Coronary artery (tissue), 2 donors: ENCODE measurements at regions not wholly inside any gene's neighbourhood (a gene's known extent, or its start where the extent isn't known, plus 50 kb on each side); places are given as distances from the start of the nearest gene placed in this dataset.

Experiments
- DNase-seq: peaks from one replicate; pipeline ENCODE4 v3.0.0-alpha.2; 2017; ENCODE audit warnings: low spot score
- H3K27ac ChIP-seq, 2 donors: fragments of 200-600 bp; sonication (generic); one replicate each; pipeline ENCODE4 v1.5.1; 2016 to 2019
- H3K4me3 ChIP-seq: fragments of 200-600 bp; sonication (generic); 2 replicates; pipeline ENCODE4 v1.5.1; 2016; ENCODE audit warnings: mild to moderate bottlenecking, moderate library complexity
- TF ChIP-seq, protein P1 (sequence below): fragments of 200-600 bp; sonication (generic); IDR thresholded peaks from one replicate; pipeline ENCODE4 v1.5.1; 2019; ENCODE audit warnings: antibody characterized with exemption

DNA sequence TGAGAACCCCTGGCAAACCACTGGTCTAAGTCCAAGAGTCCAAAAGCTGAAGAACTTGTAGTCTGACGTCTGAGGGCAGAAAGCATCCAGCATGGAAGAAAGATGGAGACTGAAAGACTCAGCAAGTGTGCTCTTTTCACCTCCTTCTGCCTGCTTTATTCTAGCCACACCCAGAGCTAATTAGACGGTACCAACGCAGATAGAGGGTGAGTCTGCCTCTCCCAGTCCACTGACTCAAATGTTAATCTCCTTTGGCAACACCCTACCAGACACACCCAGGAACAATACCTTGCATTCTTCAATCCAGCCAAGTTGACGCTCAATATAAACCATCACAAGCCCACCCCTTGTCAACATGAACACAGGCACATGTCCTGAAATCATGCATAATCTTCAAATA is 155.1 kb downstream of the CCDC59 start:
- DNase-seq: no peak
- Histone ChIP-seq H3K27ac (no peak overlapping the region), H3K4me3 (no peak overlapping the region)
- TF ChIP-seq, protein P1, sequence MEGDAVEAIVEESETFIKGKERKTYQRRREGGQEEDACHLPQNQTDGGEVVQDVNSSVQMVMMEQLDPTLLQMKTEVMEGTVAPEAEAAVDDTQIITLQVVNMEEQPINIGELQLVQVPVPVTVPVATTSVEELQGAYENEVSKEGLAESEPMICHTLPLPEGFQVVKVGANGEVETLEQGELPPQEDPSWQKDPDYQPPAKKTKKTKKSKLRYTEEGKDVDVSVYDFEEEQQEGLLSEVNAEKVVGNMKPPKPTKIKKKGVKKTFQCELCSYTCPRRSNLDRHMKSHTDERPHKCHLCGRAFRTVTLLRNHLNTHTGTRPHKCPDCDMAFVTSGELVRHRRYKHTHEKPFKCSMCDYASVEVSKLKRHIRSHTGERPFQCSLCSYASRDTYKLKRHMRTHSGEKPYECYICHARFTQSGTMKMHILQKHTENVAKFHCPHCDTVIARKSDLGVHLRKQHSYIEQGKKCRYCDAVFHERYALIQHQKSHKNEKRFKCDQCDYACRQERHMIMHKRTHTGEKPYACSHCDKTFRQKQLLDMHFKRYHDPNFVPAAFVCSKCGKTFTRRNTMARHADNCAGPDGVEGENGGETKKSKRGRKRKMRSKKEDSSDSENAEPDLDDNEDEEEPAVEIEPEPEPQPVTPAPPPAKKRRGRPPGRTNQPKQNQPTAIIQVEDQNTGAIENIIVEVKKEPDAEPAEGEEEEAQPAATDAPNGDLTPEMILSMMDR: no peak

DNA sequence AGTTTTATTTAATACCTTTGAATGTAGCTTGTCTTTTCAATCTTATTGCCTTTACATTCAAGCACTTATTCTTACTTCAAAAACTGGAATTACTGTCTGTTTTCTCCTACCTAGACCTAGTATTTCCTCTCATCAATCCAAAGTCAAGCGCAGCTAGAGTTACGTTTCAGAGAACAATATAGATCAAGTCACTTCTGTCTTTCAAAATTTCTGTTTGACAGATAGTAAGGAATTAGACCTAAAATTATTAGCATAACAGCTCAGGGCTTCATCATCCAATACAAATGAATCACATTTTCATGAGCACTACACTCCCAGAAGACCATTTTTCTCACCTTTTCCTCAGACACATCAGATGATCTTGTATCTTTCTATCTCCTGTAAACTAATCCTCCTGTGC is 170.6 kb downstream of the CCDC59 start:
- TF ChIP-seq, protein P1: no peak
- Histone ChIP-seq H3K4me3 (no peak overlapping the region), H3K27ac (no peak overlapping the region)
- DNase-seq: no peak

- DNase-seq: no peak
- H3K27ac ChIP-seq: no peak overlapping the region
- no peak overlapping the region for H3K4me3 ChIP-seq
- TF ChIP-seq, protein P1: no peak
These were observed 171.2 kb downstream of the CCDC59 start for GRCh38 chr12:82187011-82187410.

- no peak for DNase-seq
- TF ChIP-seq, protein P1: no peak
- Histone ChIP-seq H3K4me3 (no peak overlapping the region), H3K27ac (no peak overlapping the region)
These were observed 171.9 kb downstream of the CCDC59 start for GRCh38 chr12:82186282-82186681.

DNA sequence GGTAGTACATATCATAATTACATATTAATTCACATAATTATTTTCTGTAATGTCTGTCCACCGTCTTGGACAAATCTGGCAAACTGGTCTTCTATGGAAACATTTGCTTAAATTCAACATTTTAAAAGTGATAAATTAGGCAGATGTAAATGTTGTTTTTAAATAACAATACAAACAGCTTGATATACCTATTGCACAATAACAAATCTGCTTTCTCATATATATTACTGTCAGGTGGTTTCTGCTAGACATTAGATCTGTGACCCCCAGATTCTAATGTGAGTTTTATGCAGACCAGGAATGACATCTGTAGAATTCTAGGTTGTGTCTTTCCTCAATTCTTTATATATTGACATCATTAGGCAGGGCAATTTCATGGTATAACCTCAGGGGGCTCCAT is 173.3 kb downstream of the CCDC59 start:
- no peak for DNase-seq
- H3K4me3 ChIP-seq: no peak overlapping the region
- TF ChIP-seq, protein P1: no peak
- no peak overlapping the region for H3K27ac ChIP-seq

DNA sequence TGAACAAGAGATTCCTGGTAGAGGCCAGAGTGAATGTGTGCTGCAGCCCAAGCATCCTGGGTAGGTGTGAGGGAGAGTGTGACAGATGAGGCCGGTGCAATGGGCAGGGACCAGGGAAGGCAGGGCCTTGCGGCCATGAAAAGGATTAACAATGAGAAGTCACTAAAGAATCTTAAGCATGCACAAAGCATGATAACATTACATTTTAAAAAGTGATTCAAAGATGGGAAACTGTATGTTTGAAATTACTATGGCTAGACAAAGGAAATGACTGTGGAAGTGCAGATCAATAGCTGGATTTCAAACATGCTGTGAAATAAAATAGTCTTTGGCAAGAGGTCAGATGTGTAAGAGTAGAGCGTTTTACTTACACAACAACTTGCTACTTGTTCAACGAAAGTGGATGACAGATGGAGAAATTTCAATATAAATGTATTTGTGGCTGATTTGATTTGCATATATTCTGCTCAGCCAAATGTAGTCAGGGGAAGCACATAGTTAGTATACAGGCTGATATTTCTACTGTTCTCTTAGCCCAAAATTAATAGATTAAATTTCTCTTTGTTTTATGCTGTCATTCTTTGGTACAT is 175.5 kb downstream of the CCDC59 start:
- TF ChIP-seq, protein P1: no peak
- Histone ChIP-seq H3K4me3 (no peak overlapping the region), H3K27ac (no peak overlapping the region)
- DNase-seq: no peak

DNA sequence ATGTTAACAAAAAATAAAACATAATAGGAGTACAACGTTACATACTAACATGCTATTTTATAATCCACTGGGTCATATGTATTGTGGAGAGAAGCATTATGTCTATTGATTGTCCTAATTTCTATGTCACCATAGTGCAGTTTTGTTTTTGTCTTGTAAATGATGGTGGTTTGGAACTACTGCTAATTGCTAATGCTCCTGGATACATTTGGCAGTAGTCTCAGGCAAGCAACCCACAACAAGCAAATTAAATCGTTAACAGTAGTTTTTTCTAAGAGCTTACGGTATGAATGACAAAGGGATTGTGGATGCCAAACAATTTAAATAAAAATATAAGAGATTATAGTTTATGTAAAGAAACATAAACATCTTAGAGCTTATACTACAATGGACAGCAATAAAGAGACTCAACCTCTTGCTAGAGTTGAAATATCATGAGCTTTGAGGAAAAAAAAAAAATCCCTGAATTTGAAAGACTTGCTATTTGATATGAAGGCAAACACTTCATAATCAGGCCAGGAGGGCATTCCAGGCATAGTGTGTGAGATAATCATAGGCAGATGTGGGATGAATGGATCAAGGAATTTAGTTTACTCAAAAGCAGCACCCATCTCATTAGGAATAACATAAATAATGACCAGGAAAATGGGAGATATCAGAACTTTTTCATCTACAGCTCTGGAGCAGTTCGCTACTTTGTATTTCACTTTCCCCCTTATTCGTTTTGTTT is 181.3 kb downstream of the CCDC59 start:
- TF ChIP-seq, protein P1: no peak
- Histone ChIP-seq H3K4me3 (no peak overlapping the region), H3K27ac (no peak overlapping the region)
- no peak for DNase-seq
